Right lobe of liver (tissue), 4 donors: ENCODE measurements at regions not wholly inside any gene's neighbourhood (a gene's known extent, or its start where the extent isn't known, plus 50 kb on each side); places are given as distances from the start of the nearest gene placed in this dataset.

Experiments
- POLR2A ChIP-seq: fragments of 450-650 bp; IDR thresholded peaks from one replicate; pipeline ENCODE4 v1.6.1; 2017; ENCODE audit warnings: antibody characterized with exemption, mild to moderate bottlenecking
- TF ChIP-seq, protein P1 (sequence below), 4 donors: fragments of 200-600 bp in 3 of 4; fragments of 450-650 bp in 1 of 4; IDR thresholded peaks; one replicate each; pipeline versions ENCODE4 v1.5.1 to v1.8.0; 2016 to 2022; ENCODE audit warnings: antibody characterized with exemption in 4 of 4, mild to moderate bottlenecking in 2 of 4
- donor health status: DM: no; HTN: no; CAD: no.
- donor health status: DM: no; HTN: no; CAD: no.
- donor health status: DM: no; HTN: yes; CAD: no.

DNA sequence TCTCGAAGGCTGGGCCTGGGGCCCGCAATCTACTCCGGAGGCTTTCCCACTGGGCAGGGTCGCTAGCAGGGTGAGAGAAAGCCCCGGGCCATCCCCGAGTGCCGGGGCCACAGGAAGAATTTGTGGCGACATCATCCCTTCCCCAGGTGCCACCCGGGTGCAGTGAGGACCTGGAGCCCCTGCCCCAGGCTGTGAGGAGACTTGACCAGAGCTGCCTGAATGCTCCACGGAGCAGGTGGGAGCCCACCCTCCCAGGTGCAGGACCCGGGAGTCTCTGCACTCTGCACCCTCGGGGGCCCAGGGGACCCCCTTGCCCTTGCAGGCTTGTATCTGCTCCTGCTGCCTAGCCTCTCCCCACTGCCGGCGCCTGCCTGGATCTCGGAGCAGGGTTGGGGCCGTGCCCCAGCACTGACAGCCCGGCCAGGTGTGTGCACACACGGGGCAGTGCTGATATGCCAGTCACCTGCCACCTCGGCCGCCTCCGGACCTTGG, 67.5 kb upstream of the RGS7 start:
- TF ChIP-seq, protein P1, sequence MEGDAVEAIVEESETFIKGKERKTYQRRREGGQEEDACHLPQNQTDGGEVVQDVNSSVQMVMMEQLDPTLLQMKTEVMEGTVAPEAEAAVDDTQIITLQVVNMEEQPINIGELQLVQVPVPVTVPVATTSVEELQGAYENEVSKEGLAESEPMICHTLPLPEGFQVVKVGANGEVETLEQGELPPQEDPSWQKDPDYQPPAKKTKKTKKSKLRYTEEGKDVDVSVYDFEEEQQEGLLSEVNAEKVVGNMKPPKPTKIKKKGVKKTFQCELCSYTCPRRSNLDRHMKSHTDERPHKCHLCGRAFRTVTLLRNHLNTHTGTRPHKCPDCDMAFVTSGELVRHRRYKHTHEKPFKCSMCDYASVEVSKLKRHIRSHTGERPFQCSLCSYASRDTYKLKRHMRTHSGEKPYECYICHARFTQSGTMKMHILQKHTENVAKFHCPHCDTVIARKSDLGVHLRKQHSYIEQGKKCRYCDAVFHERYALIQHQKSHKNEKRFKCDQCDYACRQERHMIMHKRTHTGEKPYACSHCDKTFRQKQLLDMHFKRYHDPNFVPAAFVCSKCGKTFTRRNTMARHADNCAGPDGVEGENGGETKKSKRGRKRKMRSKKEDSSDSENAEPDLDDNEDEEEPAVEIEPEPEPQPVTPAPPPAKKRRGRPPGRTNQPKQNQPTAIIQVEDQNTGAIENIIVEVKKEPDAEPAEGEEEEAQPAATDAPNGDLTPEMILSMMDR (IDR thresholded peaks at IDR 0.05), result no peak
- TF ChIP-seq POLR2A, result no peak
